Gastrocnemius medialis (tissue), 4 donors: ENCODE measurements at regions not wholly inside any gene's neighbourhood (a gene's known extent, or its start where the extent isn't known, plus 50 kb on each side); places are given as distances from the start of the nearest gene placed in this dataset.

Experiments used
- ATAC-seq, 2 donors: fragments of 150-250 bp; one replicate each; pipeline ENCODE4 v1.9.1; 2016
- DNase-seq, 2 donors: peaks; one replicate each; pipeline ENCODE4 v3.0.0-alpha.2; 2019
- H3K27ac ChIP-seq, 4 donors: fragments of 200-600 bp; sonication (generic); 1 replicate in 1 of 4; 2 replicates in 3 of 4; pipeline ENCODE4 v1.5.1; 2016 to 2018; ENCODE audit warnings: mild to moderate bottlenecking in 2 of 4, moderate library complexity in 1 of 4
- H3K27me3 ChIP-seq, 3 donors: fragments of 200-600 bp; sonication (generic) in 2 of 3; 1 replicate in 1 of 3; 2 replicates in 2 of 3; pipeline versions ENCODE4 v1.5.1 to v1.6.0; 2016 to 2019; ENCODE audit warnings: mild to moderate bottlenecking in 1 of 3, moderate library complexity in 1 of 3
- H3K36me3 ChIP-seq, 2 donors: fragments of 200-600 bp; sonication (generic) in 1 of 2; one replicate each; pipeline ENCODE4 v1.5.1; 2017 to 2018
- H3K4me1 ChIP-seq, 2 donors: fragments of 200-600 bp; sonication (generic) in 1 of 2; one replicate each; pipeline ENCODE4 v1.5.1; 2016 to 2017; ENCODE audit warnings: mild to moderate bottlenecking in 2 of 2
- H3K4me3 ChIP-seq, 4 donors: fragments of 200-600 bp; sonication (generic) in 3 of 4; 1 replicate in 1 of 4; 2 replicates in 3 of 4; pipeline ENCODE4 v1.5.1; 2016 to 2019; ENCODE audit warnings: mild to moderate bottlenecking in 2 of 4
- H3K9me3 ChIP-seq, 3 donors: fragments of 200-600 bp; sonication (generic) in 2 of 3; 1 replicate in 1 of 3; 2 replicates in 2 of 3; pipeline ENCODE4 v1.5.1; 2016 to 2019
- POLR2A ChIP-seq, 2 donors: fragments of 450-650 bp; IDR thresholded peaks; one replicate each; pipeline ENCODE4 v1.6.1; 2017; ENCODE audit warnings: antibody characterized with exemption in 2 of 2, mild to moderate bottlenecking in 2 of 2, moderate library complexity in 2 of 2
- in situ Hi-C, 4 donors: fragments of 200-750 bp; cut with MboI; loops; one replicate each; pipeline versions ENCODE4 v1.15.0 to v1.8.0; 2017; ENCODE audit warnings: low sequenced_read_pairs in 4 of 4
- intact Hi-C: fragments of 100-400 bp; cut with DNase I; formaldehyde crosslinking; loops from one replicate; pipeline ENCODE4 v1.15.1; 2023; ENCODE audit warnings: low total_unique reads
- TF ChIP-seq, protein P1 (sequence below), 5 experiments: fragments of 450-650 bp in 3 of 5; fragments of 200-600 bp in 2 of 5; sonication (generic) in 2 of 5; IDR thresholded peaks in 4 of 5; conservative IDR thresholded peaks in 1 of 5; 1 replicate in 4 of 5; 2 replicates in 1 of 5; pipeline ENCODE4 v1.5.1; 2016 to 2019; ENCODE audit warnings: antibody characterized with exemption in 5 of 5, mild to moderate bottlenecking in 3 of 5, moderate library complexity in 3 of 5

DNA sequence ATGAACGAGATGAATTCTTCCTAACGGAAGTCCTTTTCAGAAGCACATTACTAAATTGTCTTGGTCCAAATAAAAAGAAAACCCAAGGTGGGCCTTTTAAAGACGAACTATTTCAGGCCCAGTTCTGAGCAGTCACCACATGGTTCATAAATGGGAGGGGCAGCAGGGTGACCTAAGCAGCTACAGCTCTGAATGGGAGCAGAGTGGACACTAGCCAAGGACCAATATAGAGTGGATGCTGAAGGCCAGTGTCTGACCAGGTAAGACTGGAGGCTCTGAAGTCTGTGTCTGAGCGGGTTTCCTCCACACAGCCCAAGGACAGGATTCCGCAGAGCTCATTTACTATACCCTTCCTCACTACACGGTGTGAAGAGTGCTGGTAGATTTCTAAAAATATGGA, 159.1 kb downstream of the TMEM26 start:
- no peaks in the 10 kb centered on the region for H3K4me1 ChIP-seq
- no peak for TF ChIP-seq POLR2A (IDR thresholded peaks at IDR 0.05)
- TF ChIP-seq, protein P1, sequence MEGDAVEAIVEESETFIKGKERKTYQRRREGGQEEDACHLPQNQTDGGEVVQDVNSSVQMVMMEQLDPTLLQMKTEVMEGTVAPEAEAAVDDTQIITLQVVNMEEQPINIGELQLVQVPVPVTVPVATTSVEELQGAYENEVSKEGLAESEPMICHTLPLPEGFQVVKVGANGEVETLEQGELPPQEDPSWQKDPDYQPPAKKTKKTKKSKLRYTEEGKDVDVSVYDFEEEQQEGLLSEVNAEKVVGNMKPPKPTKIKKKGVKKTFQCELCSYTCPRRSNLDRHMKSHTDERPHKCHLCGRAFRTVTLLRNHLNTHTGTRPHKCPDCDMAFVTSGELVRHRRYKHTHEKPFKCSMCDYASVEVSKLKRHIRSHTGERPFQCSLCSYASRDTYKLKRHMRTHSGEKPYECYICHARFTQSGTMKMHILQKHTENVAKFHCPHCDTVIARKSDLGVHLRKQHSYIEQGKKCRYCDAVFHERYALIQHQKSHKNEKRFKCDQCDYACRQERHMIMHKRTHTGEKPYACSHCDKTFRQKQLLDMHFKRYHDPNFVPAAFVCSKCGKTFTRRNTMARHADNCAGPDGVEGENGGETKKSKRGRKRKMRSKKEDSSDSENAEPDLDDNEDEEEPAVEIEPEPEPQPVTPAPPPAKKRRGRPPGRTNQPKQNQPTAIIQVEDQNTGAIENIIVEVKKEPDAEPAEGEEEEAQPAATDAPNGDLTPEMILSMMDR (IDR thresholded peaks at IDR 0.05 in 4 of 5, conservative IDR thresholded peaks at IDR 0.05 in 1 of 5) = no peak
- DNase-seq = no peak
- intact Hi-C loops (no loop called here), in situ Hi-C loops (loop anchor here in 2 of 4 donors (25.0 kb wide), 2 partner anchors 307 to 332 kb away; no protein-coding TSS in a partner anchor)
- no peaks in the 10 kb centered on the region for H3K27me3 ChIP-seq
- H3K4me3 ChIP-seq = no peak overlapping the region
- no peaks in the 10 kb centered on the region for H3K36me3 ChIP-seq
- H3K27ac ChIP-seq = no peak overlapping the region
- ATAC-seq = no peak
- peaks cover 0 to 3% (median 0%) of the 10 kb centered on the region in 3 donors for H3K9me3 ChIP-seq

DNA sequence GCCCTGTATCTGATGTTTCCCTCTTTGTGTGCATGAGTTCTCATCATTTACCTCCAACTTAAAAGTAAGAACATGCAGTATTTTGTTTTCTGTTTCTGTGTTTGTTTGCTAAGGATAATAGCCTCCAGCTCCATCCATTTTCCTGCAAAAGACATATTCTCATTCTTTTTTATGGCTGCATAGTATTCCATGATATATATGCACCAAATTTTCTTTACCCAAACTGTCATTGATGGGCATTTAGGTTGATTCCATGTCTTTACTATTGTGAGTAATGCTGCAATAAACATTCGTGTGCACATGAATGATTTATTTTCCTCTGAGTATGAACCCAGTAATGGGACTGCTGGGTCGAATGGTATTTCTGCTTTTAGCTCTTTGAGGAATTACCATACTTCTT, 163.4 kb downstream of the TMEM26 start:
- no peak for DNase-seq
- Histone ChIP-seq H3K36me3 (no peaks in the 10 kb centered on the region), H3K4me1 (no peaks in the 10 kb centered on the region), H3K9me3 (no peaks in the 10 kb centered on the region), H3K27ac (no peak overlapping the region), H3K4me3 (no peak overlapping the region), H3K27me3 (no peaks in the 10 kb centered on the region)
- in situ Hi-C loops (loop anchor here (5.0 to 25.0 kb wide), 8 partner anchors 148 to 478 kb away; no protein-coding TSS in a partner anchor), intact Hi-C loops (no loop called here)
- ATAC-seq = no peak
- TF ChIP-seq, protein P1 (IDR thresholded peaks at IDR 0.05 in 4 of 5, conservative IDR thresholded peaks at IDR 0.05 in 1 of 5) = no peak
- no peak for TF ChIP-seq POLR2A (IDR thresholded peaks at IDR 0.05)

DNA sequence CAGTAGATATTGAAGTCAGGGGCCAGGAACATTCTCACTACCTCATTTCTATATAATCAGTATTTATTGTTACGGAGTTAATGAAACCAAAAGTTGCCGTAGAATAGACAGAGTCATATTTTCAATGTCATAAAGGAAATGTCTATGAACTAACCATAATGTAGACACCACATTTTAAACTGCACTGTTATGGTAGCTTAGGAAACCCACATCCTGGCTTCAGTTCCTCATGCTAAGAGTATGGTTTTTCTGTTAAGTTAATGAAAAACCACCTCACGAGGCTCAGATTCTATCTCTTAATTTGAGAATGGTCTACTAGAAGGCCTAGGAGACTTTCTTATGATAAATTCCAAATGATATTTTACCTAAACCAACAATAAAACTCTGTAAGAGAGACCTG, 166.5 kb downstream of the TMEM26 start:
- intact Hi-C loops = no loop called here
- H3K27ac ChIP-seq = no peak overlapping the region
- TF ChIP-seq POLR2A (IDR thresholded peaks at IDR 0.05) = no peak

DNA sequence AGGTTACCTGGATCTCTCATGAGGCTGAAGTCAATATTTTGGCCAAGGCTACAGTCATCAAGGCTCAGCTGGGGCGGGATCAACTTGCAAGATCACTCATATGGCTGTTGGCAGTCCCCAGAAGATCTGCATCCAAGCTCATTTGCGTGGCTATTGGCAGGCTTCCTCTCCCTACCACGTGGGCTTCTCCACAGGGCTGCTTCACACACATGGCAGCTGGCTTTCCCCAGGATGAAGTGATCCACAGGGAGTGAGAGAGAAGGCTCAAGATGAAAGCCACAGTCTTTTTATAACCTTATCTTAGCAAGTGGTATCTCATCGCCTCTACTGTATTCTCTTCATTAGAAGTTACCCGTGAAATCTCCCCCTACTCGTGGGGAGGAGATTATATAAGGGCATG, 167.4 kb downstream of the TMEM26 start:
- TF ChIP-seq POLR2A (IDR thresholded peaks at IDR 0.05) = no peak
- TF ChIP-seq, protein P1 (IDR thresholded peaks at IDR 0.05 in 4 of 5, conservative IDR thresholded peaks at IDR 0.05 in 1 of 5) = no peak

More for the DNA sequence above, 166.5 kb downstream of the TMEM26 start:
- peaks cover 7 to 11% of the 10 kb centered on the region in 2 donors for H3K4me1 ChIP-seq
- no peaks in the 10 kb centered on the region for H3K27me3 ChIP-seq
- no peak for DNase-seq
- no peak for ATAC-seq
- H3K36me3 ChIP-seq = no peaks in the 10 kb centered on the region
- in situ Hi-C loops = loop anchor here (5.0 to 25.0 kb wide), 8 partner anchors 144 to 474 kb away; no protein-coding TSS in a partner anchor
- H3K4me3 ChIP-seq = no peak overlapping the region
- H3K9me3 ChIP-seq = no peaks in the 10 kb centered on the region

DNA sequence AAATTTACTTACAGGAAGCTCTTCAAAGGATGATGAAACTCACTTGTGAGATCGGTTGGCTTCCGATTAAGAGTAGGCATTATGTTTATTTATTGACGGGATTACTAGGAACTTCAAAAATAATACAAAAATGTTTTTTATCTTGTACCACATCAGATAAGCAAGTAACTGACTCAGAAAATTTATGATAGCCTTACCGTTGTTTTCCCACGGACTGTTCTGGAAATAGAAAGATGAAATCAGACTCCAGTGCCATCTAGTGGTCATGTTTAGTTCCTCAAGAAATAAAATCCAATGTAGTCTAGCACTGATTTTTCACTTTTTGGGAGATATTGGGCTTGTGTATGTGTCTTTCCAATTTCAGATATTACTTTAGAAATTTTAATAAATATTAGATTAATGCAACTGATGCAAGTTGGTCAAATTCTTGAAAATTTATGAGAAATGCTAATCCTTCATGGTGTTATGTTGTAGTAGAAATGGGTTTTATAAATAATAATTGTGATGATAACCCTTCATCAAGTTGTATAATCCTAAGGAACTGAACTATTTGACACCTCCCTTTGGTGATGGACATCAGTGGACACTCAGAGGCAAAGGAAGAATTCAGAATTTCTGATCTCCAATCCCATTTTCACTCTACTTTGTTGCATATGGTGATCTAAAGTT, 168.8 kb downstream of the TMEM26 start:
- Histone ChIP-seq H3K36me3 (no peaks in the 10 kb centered on the region), H3K4me1 (peaks cover 7 to 11% of the 10 kb centered on the region in 2 donors), H3K27me3 (no peaks in the 10 kb centered on the region), H3K27ac (peak overlapping the region in 3 of 4 donors; percentile 9 to 25 (median 18)), H3K4me3 (no peak overlapping the region), H3K9me3 (no peaks in the 10 kb centered on the region)
- intact Hi-C loops (loop anchor here (1.0 to 5.0 kb wide), 5 partner anchors 87 to 467 kb away; no protein-coding TSS in a partner anchor), in situ Hi-C loops (loop anchor here (5.0 to 25.0 kb wide), 7 partner anchors 137 to 472 kb away; no protein-coding TSS in a partner anchor)
- ATAC-seq (peak; percentile 81 to 86), DNase-seq (no peak)
- no peak for TF ChIP-seq POLR2A (IDR thresholded peaks at IDR 0.05)
- TF ChIP-seq, protein P1 (IDR thresholded peaks at IDR 0.05 in 4 of 5, conservative IDR thresholded peaks at IDR 0.05 in 1 of 5) = peak; percentile 65 to 86 (median 76)

More for the DNA sequence above, 167.4 kb downstream of the TMEM26 start:
- Histone ChIP-seq H3K27me3 (no peaks in the 10 kb centered on the region), H3K27ac (no peak overlapping the region), H3K9me3 (no peaks in the 10 kb centered on the region), H3K36me3 (no peaks in the 10 kb centered on the region), H3K4me1 (peaks cover 7 to 11% of the 10 kb centered on the region in 2 donors), H3K4me3 (no peak overlapping the region)
- DNase-seq = peak; percentile 5 to 17
- intact Hi-C loops = no loop called here
- no peak for ATAC-seq
- in situ Hi-C loops = loop anchor here (5.0 to 25.0 kb wide), 8 partner anchors 143 to 473 kb away; no protein-coding TSS in a partner anchor
